ENCODE measurements at regions not wholly inside any gene's neighbourhood (a gene's known extent, or its start where the extent isn't known, plus 50 kb on each side); places are given as distances from the start of the nearest gene placed in this dataset.
"Not testable (repeated sequence)": the region's sequence is repeated elsewhere in the genome, so short reads cannot be mapped to it uniquely, and the experiment has no call there.

DNA sequence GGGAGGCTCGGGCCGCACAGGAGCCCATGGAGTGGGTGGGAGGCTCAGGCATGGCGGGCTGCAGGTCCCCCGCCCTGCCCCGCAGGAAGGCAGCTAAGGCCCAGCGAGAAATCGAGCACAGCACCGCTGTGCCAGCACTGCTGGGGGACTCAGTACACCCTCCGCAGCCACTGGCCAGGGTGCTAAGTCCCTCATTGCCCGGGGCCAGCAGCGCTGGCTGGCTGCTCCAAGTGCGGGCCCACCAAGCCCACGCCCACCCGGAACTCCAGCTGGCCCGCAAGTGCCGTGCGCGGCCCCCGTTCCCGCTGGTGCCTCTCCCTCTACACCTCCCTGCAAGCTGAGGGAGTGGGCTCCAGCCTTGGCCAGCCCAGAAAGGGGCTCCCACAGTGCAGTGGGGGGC is 239.7 kb downstream of the YTHDC2 start:
- TF ChIP-seq, protein P1, sequence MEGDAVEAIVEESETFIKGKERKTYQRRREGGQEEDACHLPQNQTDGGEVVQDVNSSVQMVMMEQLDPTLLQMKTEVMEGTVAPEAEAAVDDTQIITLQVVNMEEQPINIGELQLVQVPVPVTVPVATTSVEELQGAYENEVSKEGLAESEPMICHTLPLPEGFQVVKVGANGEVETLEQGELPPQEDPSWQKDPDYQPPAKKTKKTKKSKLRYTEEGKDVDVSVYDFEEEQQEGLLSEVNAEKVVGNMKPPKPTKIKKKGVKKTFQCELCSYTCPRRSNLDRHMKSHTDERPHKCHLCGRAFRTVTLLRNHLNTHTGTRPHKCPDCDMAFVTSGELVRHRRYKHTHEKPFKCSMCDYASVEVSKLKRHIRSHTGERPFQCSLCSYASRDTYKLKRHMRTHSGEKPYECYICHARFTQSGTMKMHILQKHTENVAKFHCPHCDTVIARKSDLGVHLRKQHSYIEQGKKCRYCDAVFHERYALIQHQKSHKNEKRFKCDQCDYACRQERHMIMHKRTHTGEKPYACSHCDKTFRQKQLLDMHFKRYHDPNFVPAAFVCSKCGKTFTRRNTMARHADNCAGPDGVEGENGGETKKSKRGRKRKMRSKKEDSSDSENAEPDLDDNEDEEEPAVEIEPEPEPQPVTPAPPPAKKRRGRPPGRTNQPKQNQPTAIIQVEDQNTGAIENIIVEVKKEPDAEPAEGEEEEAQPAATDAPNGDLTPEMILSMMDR (IDR thresholded peaks at IDR 0.05; ENCODE audit: low read length): not testable (repeated sequence)
- not testable (repeated sequence) for TF ChIP-seq EZH2 (IDR thresholded peaks at IDR 0.05; ENCODE audit: borderline replicate concordance, low read length)
